Endothelial cell of umbilical vein (primary cell): ENCODE measurements at regions not wholly inside any gene's neighbourhood (a gene's known extent, or its start where the extent isn't known, plus 50 kb on each side); places are given as distances from the start of the nearest gene placed in this dataset.

Experiments
- BruUV-seq: library from RNA; stranded (reverse); fragments of 400-500 nt; replicated peaks from 2 replicates; lab custom pipeline; 2021; lab: Mats Ljungman, UMichigan
- CTCF ChIA-PET: fragments of 300-600, 350-600 bp; sonication (Branson Sonifier 250); formaldehyde crosslinking; loops from one replicate; lab custom pipeline; 2021; ENCODE audit warnings: antibody characterized with exemption, inconsistent platforms; lab: Charles Lee
- POLR2A ChIA-PET: fragments of 300-600, 350-600 bp; sonication (Branson Sonifier 250); formaldehyde crosslinking; loops from one replicate; lab custom pipeline; 2021; ENCODE audit warnings: antibody characterized with exemption, inconsistent platforms; lab: Charles Lee
- DNase-seq: peaks from one replicate; pipeline ENCODE4 v3.0.0-alpha.2; 2011; ENCODE audit warnings: low read depth, low spot score
- FAIRE-seq: peaks from 2 replicates; lab custom pipeline; 2011; peaks lifted over from hg19 to GRCh38; lab: Jason Lieb, UNC
- H2AFZ ChIP-seq: 2 replicates; pipeline ENCODE4 v1.6.0; 2012; ENCODE audit warnings: low read depth, low read length, control low read depth, inconsistent platforms
- H3K27ac ChIP-seq: 2 replicates; pipeline ENCODE4 v1.5.1; 2011; ENCODE audit warnings: low read depth, mild to moderate bottlenecking, control low read depth, low read length, moderate library complexity; ENCODE audit not compliant: insufficient read depth
- H3K27me3 ChIP-seq, 2 experiments: 2 replicates each; pipeline versions ENCODE4 v1.6.0 to v1.6.1; 2011; ENCODE audit warnings: low read length in 2 of 2, mixed read lengths in 1 of 2; ENCODE audit not compliant: control insufficient read depth in 2 of 2, insufficient read depth in 2 of 2
- H3K36me3 ChIP-seq, 2 experiments: 2 replicates in 1 of 2; 3 replicates in 1 of 2; pipeline ENCODE4 v1.5.1; 2011; ENCODE audit warnings: low read length in 2 of 2, mild to moderate bottlenecking in 1 of 2, moderate library complexity in 1 of 2; ENCODE audit not compliant: control insufficient read depth in 2 of 2, insufficient read depth in 2 of 2; ENCODE audit errors: extremely low read depth in 1 of 2
- H3K4me1 ChIP-seq: 3 replicates; pipeline ENCODE4 v1.5.1; 2011; ENCODE audit warnings: mild to moderate bottlenecking, low read length; ENCODE audit not compliant: control insufficient read depth, insufficient read depth; ENCODE audit errors: extremely low read depth
- H3K4me2 ChIP-seq: 2 replicates; pipeline ENCODE4 v1.6.1; 2011; ENCODE audit warnings: low read length, control low read depth, mixed read lengths; ENCODE audit not compliant: insufficient read depth
- H3K4me3 ChIP-seq, 3 experiments: fragments of 200-600 bp in 1 of 3; sonication (generic), shearing (Covaris generic) in 1 of 3; replicated peaks in 1 of 3; 2 replicates each; pipeline ENCODE4 v1.5.1; 2011 to 2016; ENCODE audit warnings: control low read depth in 3 of 3, low read length in 3 of 3, mild to moderate bottlenecking in 2 of 3, inconsistent platforms in 1 of 3, low read depth in 1 of 3, moderate library complexity in 1 of 3; ENCODE audit not compliant: insufficient read depth in 1 of 3
- H3K79me2 ChIP-seq: 2 replicates; pipeline ENCODE4 v1.6.0; 2012; ENCODE audit warnings: low read length, inconsistent platforms; ENCODE audit not compliant: control insufficient read depth, insufficient read depth
- H3K9ac ChIP-seq: replicated peaks from 2 replicates; pipeline ENCODE3; 2011; ENCODE audit warnings: low read length, control low read depth; ENCODE audit not compliant: insufficient read depth; ENCODE audit errors: extremely low read depth
- H3K9me1 ChIP-seq: replicated peaks from 3 replicates; pipeline ENCODE4 v1.6.0; 2011; ENCODE audit warnings: mild to moderate bottlenecking, low read length; ENCODE audit not compliant: control insufficient read depth, insufficient read depth; ENCODE audit errors: extremely low read depth
- H3K9me3 ChIP-seq: replicated peaks from 2 replicates; pipeline ENCODE4 v1.5.1; 2012; ENCODE audit warnings: low read length, inconsistent platforms; ENCODE audit not compliant: control insufficient read depth, insufficient read depth
- H4K20me1 ChIP-seq: replicated peaks from 2 replicates; pipeline ENCODE3; 2011; ENCODE audit warnings: mild to moderate bottlenecking, low read length; ENCODE audit not compliant: control insufficient read depth, insufficient read depth; ENCODE audit errors: extremely low read depth
- EZH2 ChIP-seq: IDR thresholded peaks from 2 replicates; pipeline ENCODE4 v1.6.1; 2012; ENCODE audit warnings: borderline replicate concordance, low read depth, mild to moderate bottlenecking, moderate library complexity, low read length, inconsistent platforms; ENCODE audit not compliant: severe bottlenecking
- FOS ChIP-seq: IDR thresholded peaks from 2 replicates; pipeline ENCODE4 v1.6.1; 2011; ENCODE audit warnings: mild to moderate bottlenecking, low read length, moderate library complexity, borderline replicate concordance; ENCODE audit not compliant: insufficient read depth
- JUN ChIP-seq: IDR thresholded peaks from 2 replicates; pipeline ENCODE4 v1.6.1; 2011; ENCODE audit warnings: borderline replicate concordance, low read depth; ENCODE audit not compliant: insufficient read length, insufficient read depth
- POLR2A ChIP-seq: IDR thresholded peaks from 2 replicates; pipeline ENCODE4 v1.6.1; 2012; ENCODE audit warnings: low read depth, mild to moderate bottlenecking, control low read depth, low read length
- dilution Hi-C: fragments of 300-500 bp; cut with MboI; formaldehyde crosslinking; loops from one replicate; pipeline ENCODE4 v1.15.0; 2019; ENCODE audit warnings: low sequenced_read_pairs; ENCODE audit not compliant: extremely low pct_ligation_motif_present
- intact Hi-C: fragments of 100-400 bp; cut with micrococcal nuclease; formaldehyde crosslinking; loops from one replicate; pipeline ENCODE4 v1.10.0; 2022

- no peaks in the 10 kb centered on the region for H4K20me1 ChIP-seq
- no peaks in the 10 kb centered on the region for H3K27me3 ChIP-seq
- POLR2A ChIA-PET = no interaction called here
- no peak overlapping the region for H3K27ac ChIP-seq
- TF ChIP-seq FOS (no peak), EZH2 (no peak), POLR2A (no peak)
- FAIRE-seq (no peak), DNase-seq (no peak)
- no TSS peak for BruUV-seq
- CTCF ChIA-PET = no interaction called here
- intact Hi-C loops = no loop called here
- dilution Hi-C loops = no loop called here
- H3K4me2 ChIP-seq = no peak overlapping the region
- H3K4me3 ChIP-seq = no peak overlapping the region
- H3K79me2 ChIP-seq = no peaks in the 10 kb centered on the region
- H3K9me3 ChIP-seq = no peaks in the 10 kb centered on the region
- no peaks in the 10 kb centered on the region for H3K36me3 ChIP-seq
- no peak overlapping the region for H3K9ac ChIP-seq
- H3K4me1 ChIP-seq = no peaks in the 10 kb centered on the region
- no peak overlapping the region for H2AFZ ChIP-seq
- no peaks in the 10 kb centered on the region for H3K9me1 ChIP-seq
Observed at GRCh38 chr2:83725735-83726134, 733.3 kb downstream of the SUCLG1 start.

DNA sequence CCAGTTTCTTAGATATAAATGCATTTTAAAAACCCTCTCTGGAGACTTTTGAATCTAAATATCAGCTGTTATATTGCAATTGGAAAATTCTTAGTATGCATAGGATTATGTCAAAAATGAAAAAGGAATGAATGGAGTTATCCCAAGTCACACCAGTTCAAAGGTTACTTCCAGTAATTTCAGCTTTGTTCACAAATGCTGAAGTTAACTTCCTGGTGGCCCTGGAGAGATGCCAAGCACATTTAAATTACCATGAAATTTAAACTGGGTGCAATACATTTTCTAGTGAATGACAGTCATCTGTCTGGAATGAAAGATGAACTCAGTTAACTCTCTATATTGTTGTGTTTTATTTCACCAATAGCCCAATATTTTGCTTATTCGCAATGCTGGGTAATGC is 753.9 kb downstream of the SUCLG1 start:
- H3K9me1 ChIP-seq = no peaks in the 10 kb centered on the region
- H3K9me3 ChIP-seq = no peaks in the 10 kb centered on the region

More for the DNA sequence above, 753.9 kb downstream of the SUCLG1 start:
- Histone ChIP-seq H3K79me2 (no peaks in the 10 kb centered on the region), H3K27ac (no peak overlapping the region), H3K36me3 (no peaks in the 10 kb centered on the region), H3K9ac (no peak overlapping the region), H3K4me2 (no peak overlapping the region), H3K4me3 (no peak overlapping the region), H3K27me3 (no peaks in the 10 kb centered on the region), H4K20me1 (no peaks in the 10 kb centered on the region), H2AFZ (no peak overlapping the region), H3K4me1 (no peaks in the 10 kb centered on the region)
- BruUV-seq = no TSS peak
- POLR2A ChIA-PET = no interaction called here
- FAIRE-seq = no peak
- dilution Hi-C loops = no loop called here
- DNase-seq = no peak
- no peak for TF ChIP-seq JUN
- CTCF ChIA-PET = no interaction called here
- intact Hi-C loops = no loop called here
